GM18511 (cell line): ENCODE measurements at regions not wholly inside any gene's neighbourhood (a gene's known extent, or its start where the extent isn't known, plus 50 kb on each side); places are given as distances from the start of the nearest gene placed in this dataset.

ENCODE experiments used
- ATAC-seq: cut with Tn5 transposase; IDR thresholded peaks from one replicate; pipeline ENCODE4 v1.9.1; 2021; ENCODE audit warnings: mild to moderate bottlenecking, moderate library complexity; ENCODE audit not compliant: unreplicated experiment

DNA sequence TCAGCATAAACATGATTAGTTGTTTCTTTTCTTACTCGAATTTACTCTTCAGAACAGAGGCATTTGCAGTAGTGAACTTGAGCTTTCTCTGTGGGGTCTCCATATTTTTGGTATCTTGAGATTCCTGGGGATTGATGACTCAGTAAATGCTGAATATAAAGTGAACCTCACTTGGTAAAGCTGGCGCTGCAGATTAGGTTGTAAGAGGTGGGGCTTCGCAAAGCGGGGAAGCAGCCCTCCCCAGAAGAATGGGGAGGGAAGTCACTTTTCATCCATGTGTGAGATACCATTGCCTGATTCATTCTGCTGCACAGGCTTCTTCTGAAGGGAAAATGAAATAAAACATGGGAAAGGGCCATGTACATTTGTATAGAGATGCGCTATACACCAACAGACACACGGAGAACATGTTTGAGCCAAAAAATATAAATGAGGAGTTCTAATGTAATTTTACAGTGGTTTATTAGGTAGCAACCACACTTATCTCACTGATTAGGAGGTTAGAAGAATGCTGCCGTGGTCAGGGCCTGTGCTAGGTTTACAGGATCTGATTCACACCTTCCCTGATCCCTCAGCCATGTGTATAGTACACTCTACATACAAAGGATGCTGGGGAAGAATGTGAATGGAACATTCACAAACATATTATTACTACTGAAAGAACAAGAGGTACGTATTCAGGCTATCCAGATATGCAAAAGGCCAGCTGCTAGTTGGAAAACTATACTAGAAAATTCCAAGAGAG lies 63.5 kb downstream of the DNTTIP2 start:
- no peak for ATAC-seq

DNA sequence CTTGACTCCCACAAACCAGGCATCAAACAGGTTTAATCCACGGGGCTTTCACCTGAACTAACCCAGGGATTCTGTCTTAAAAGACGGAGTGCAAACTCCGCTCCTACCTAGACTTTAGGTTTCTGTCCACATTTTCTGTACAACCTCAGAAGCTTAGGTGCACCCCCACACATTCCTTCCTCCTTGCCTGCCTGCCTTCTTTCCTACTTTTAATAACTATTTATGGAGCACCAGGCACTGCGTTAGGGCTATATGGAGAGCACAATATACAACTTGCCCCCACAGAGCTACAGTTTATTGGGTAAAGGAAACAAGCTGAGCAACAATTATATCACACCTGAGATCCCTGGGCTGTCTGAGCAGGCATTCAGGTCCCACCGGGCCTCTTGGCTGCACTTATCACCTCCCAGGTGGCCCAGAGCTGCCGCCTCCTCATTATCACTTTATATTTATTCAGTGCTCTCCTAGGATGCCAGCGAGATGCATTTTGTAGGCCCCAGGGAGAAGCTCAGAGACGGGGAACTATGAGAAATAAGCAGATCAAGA lies 64.1 kb downstream of the DNTTIP2 start:
- no peak for ATAC-seq

DNA sequence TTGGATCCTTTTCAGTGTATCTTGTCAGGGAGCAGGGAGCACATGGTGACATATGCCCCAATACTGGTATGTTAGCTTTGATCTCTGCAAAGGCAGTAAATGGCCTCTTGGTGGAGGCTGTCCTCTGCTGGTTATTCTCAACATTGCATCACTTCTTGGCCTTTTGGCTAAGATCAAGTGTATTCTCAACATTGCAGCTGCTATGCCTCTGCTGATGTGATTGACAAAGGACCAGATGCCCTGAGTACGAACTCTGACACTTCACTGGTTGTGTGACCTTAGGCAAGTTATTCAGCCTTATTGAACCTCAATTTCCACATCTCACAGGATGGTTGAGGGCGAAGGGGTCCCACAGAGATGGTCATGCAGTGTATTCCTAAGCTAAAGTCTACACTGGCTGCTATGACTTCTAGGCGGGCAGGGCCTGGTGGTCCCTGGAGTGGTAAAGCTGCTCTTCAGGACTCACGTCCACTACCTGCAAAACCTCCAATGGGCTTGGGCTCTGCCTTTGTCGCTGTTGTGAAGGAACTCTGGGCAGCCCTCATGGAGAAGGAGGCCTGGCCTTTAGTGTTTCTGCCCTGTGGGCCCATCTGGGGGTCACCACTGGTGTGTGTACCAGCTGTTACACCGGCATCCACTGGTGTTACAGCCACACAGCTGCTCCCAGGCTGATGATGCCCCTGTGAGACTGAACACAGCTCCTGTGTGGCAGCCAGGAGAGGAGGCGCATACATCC lies 64.8 kb downstream of the DNTTIP2 start:
- ATAC-seq, result peak; percentile 69

DNA sequence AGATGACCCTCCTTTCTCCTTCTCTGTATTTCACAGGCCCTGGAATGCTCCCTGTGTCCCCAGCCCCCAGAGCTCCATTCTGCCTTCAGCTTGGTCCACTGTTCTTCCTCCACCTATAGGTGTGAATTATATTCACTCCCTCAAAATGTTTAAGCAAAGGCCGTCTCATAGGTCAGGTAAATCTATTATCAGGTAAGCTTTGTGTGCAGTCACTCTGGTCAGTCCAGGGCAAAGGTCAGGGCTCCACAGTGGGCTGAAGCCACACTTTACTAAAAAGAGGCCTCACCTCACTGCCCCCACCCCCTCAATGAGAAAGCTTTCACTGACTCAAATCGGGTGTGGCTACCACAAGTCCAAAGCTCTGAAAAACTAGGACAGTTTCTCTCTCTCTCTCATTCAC lies 65.9 kb downstream of the DNTTIP2 start:
- no peak for ATAC-seq

DNA sequence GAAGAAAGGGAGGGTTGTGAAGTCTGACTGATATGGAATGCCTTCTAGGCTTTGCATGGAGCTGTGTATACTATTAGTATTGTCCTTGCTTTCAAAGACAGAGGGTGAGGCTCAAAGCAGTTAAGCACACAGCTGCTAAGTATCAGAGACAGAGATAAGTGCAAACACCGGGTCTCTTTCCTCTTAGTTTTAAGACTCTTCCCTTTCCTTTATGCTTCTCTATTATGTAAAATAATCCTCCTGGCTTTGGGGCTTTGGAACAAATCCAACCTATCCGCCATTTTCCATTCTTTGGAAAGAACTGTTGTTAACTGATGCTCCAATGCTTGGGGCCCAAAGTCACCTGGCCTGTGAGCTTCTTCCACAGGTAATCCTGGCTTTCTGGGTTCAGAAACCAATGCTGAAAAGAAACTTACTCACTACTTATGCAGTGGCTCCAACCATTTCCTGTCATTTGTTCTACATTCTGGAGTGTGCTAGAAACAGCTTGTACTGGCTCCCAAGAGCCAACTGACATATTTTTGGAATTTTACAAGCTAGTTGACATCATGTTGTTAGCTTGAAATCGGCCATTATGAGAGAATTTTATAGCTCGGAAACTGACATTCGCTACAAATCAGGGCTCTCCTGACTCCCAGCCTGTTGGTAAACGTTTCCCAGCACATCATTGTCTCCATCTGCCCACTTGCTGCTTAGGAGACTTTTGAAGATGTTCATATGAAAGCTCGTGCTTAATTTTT lies 67.5 kb downstream of the DNTTIP2 start:
- no peak for ATAC-seq

DNA sequence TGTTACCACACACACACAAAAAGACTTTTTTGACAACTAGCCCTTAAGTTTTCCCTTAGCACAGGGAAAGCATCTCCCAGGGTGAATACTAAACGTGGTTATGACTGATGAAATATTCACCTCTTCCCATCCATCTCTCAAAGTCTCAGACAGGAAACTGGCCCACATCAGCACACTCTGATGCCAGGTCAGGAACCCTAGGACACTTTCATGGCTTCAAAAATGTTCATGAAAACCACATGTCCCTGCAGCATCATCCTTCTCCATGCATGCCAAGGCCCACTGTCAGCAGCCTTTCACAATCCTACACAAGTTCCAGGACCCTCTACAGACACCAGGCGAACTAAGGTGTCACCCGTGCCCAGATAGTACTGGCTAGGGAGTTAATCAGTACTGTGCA lies 68.7 kb downstream of the DNTTIP2 start:
- no peak for ATAC-seq

DNA sequence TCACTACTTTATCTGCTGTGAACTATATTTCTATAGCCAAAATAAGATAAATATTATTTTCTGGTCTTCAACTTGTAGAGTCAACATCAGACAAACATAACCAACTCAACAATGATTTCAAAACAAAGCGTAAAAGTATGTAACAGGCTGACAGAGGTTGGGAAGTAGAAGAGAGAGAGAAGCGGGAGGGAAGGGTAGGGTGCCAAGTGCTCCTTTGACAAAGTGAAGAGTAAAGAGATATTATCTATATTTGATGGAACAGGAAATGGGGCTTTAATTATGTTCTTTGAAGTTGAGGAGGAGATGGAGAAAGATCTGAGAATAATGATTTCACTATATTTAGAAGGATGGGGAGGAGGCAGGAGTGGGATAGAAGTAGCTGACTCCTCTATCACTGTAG lies 70.1 kb downstream of the DNTTIP2 start:
- ATAC-seq, result no peak

DNA sequence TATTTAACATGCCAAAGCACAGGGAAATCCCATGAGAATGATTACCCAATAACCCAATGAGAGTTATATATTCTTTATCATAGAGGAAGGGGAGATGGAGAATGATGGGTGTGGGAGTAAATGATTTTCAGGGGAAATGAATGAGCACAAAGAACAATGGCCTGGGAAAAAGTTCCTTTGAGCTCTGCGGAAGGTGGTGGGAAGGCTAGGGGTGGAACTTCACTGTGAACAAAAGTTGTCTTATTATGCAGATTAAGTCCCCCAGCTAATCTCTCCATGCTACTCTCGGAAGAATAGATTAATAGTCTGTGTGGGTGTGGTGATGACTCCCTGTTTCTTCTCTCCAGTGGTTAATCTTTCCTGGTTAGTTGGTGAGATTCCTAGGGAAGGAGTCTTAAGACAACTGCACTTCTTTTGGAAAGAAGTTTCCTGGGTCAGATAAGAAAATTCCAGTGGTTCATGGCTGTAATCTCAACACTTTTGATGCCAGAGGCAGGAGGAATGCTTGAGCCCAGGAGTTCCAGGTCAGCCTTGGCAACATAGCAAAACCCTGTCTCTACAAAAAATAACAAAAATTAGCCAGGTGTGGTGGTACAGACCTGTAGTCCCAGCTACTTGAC lies 71.6 kb downstream of the DNTTIP2 start:
- ATAC-seq, result no peak

DNA sequence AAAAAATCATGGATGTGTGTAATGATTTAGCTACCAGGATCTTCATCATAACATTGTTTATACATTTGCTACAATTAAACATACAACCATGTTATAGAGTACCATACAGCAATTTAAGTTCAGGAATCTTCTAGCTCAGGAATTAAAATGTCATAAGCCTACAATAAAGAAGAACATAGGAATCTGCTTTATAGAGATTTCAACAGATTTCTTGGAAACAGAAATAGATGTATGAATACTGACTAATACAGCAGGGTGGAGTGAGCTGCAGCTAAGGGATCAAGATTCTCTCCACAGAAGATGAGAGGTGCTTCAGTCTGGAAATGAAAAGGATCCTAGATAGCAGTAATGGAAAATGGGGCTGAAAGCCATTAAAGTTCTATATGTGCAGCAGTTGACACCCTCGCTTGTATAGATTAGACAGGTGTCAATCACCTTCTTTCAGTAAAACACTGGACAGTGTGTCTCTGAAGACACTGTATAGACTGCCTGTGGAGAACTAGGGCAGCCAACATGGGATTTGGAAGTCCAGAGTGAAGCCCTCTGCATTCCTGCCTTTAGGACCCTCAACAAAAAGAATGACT lies 73.9 kb downstream of the DNTTIP2 start:
- no peak for ATAC-seq

DNA sequence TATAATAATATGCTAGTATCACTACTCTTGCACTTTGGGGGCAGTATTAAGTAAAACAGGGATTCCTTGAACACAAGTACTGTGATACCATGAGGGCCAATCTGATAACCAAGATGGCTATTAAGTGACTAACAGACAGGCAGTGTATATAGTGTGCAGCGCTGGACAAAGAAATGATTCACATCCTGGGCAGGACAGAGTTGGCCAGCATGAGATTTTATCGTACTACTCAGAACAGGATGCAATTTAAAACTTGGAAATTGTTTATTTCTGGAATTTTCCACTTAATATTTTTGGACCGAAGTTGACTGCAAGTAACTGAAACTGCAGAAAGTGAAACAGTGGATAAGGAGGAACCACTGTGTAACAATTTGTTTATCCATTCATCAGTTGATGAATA lies 74.6 kb downstream of the DNTTIP2 start:
- no peak for ATAC-seq

DNA sequence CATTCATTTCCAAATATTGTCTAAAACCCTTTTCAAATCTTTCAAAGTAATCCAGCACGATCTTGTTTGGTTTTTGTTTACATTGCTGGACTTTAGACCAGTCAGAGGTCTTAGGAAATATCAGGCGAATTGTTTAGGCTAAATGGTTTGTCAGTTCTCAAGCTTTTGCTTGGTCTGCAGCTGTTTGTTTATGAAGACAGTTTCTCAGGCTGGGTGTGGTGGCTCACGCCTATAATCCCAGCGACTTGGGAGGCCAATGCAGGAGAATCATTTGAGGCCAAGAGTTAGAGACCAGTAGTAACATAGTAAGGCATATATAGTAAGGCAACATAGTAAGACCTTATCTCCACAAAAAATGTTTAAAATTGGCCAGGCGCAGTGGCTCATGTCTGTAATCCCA lies 77.5 kb downstream of the DNTTIP2 start:
- ATAC-seq, result no peak

DNA sequence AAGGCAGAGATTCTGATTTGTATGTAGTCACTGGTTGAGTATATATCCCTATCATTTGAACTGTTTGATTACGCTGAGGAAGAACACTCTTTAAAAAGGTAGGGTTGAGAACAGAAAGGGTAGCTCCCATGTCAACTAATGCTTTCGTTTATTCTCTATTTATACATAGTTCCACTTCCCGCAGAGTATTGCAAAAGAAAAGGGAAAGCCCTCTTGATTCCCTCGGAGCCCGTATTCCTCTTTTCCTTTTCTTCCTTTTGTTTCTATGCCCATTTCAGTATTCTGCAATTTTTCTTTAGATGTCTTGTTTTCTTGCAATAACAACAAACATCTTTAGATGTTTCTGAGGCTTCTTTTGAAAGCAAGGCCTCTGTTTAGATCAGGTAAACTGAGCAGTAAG lies 78.2 kb downstream of the DNTTIP2 start:
- ATAC-seq, result no peak

DNA sequence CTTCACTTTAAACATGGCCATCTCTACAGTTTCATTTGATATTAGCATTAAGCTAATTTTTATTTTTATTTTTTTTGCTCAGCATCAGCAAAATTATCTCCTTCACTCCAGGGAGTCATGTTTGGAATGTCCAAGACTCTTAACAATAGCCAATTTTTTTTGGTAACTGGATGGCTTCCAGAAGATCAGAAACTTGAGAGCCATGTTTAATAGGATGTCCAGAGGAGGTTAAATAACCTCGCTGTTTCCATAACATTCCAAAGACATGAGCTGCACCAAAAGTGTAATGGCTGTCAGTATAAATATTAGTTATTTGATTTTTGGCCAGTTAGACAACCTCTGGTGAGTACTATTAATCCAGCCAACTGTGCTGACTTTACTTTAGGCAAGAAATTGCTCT lies 80.7 kb downstream of the DNTTIP2 start:
- no peak for ATAC-seq

DNA sequence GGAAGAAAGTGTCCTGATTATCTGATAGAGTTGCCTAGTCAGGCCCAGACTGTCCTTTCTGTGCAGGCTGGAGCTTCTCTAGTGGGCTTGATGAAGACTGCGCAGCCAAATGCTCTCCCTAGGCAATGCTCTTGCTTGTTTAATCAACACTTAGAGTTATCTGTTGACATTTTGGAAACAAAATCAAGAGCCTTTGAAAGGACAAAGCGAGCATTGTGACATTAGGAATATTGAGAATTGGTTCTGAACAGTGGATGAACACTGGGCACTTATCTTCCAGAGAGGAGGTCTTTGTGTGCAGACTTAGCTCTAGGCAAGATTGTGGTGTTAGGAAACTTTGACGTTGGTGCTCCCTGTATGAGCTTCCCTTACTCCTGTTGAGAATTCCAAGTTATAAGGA lies 94.5 kb downstream of the DNTTIP2 start:
- no peak for ATAC-seq

DNA sequence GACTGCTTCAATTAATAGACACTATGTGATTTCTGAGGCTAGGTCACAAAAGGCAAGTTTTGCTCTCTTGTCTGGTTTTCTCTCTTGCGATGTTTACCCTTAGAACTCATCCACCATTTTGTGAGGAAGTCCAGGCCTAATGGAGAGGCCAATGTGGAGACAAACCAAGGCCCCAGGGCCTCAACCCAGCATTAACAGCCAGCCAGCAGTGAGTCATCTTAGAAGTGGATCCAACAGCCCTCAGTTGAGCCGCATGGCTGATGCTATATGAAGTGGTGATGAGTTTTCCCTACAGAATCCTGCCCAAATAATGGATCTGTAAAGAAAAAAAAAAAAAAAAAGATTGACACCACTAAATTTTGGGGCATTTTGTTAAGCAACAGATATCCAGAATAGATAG lies 95.1 kb downstream of the DNTTIP2 start:
- ATAC-seq, result no peak

DNA sequence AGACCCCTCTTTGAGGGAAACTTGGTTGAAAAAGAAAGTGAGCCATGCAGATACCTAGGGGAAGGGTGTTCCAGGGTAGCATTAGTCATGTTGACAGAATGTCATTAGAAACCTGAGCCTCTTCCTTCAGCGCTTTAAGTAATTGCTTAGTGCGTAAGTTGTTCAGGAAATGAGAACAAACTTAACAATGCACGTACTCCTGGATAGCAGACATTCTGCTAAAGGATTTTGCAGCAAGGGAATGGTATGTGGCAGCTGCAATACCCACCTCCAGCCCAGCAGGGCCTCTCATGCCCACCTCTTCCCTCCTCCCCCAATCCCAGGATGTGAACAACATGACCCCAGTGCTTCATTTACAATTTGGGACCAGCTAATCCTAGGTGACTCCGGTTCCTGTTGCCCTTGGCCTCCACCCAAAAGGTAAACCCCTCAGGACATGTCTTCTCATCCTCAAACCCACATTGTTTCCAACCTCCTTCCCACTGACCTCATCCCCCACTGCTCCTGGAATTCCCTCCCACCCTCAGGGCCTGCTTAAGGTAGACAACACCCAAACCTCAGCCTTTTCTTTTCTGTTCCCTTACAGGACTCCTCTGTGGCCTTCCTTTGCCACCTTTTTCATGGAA lies 98.0 kb upstream of the BCAR3 start:
- no peak for ATAC-seq

DNA sequence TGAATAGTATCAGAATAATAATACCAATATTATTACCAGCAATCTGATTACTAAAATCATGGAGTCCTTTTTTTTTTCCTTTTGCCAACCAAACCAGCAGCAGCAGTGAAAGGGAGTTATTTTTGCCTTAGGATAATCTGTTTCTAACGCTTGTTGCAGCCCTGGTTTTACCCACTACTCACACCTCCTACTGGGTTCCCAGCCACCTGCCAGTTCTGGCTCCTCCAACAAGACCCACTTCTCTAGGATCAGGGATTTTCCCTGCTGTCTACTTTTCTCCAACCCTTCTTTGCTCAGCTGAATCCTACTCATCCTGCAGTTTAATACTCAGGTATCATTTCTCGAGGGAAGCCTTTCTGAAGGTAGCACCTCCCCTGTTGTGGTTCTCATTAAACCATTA lies 96.8 kb upstream of the BCAR3 start:
- ATAC-seq, result no peak

DNA sequence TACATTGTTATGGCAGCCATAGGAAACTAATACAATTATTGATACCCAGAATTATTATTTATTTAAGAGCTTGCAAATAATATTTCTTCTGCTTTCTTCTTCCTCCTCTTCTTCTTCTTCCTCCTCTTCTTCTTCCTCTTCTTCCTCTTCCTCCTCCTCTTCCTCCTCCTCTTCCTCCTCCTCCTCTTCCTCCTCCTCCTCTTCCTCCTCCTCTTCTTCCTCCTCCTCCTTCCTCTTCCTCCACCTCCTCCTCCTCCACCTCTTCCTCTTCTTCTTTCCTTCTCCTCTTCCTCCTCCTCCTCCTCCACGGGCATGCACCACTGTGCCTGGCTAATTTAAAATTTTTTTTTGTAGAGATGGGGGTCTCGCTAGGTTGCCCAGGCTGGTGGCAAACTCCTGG lies 95.6 kb upstream of the BCAR3 start:
- ATAC-seq, result no peak

DNA sequence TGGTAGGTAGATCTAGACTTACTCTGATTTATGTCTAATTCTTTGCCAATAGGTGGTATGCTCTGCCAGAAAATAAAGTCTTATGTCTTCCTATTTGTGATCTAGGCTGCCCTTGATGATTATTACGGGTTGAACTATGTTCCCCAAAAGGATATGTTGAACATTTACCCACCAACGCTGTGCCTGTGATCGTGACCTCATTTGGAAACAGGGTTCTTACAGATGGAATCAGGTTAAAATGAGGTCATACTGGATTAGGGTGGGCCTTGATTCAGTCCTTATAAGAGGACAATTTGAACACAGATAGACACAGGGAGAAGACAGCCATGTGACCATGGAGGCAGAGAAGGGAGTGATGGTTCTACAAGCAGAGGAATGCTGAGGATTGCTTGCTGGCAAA lies 95.1 kb upstream of the BCAR3 start:
- no peak for ATAC-seq

DNA sequence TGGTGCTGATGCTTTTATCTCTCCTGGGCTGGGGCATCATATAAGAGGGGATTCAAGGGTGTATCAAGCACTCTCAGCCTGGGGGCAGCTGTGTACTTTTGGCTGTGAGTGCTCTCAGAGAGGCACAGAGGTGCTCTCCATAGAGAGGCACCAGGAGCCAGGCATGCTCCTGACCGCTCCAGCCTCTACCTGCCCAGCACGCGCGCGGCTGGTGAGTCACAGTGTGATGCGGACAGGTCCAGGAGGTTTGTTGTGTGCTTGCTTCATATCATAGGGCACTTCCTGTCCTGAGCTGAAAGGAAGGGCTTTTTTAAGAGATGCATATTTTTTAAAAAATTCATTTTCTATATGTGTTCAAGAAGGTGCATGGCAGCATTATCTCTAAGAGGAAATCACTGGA lies 93.6 kb upstream of the BCAR3 start:
- no peak for ATAC-seq
